H9 (cell line): ENCODE measurements at regions not wholly inside any gene's neighbourhood (a gene's known extent, or its start where the extent isn't known, plus 50 kb on each side); places are given as distances from the start of the nearest gene placed in this dataset.

Source experiments
- DNase-seq: peaks from one replicate; pipeline ENCODE4 v3.0.0-alpha.2; 2017
- H2AFZ ChIP-seq: one replicate; pipeline ENCODE4 v1.6.1; 2013; ENCODE audit warnings: mild to moderate bottlenecking, low read length, control low read depth, moderate library complexity
- H2AK5ac ChIP-seq: 2 replicates; pipeline ENCODE4 v1.6.1; 2013; ENCODE audit warnings: low read length, control low read depth, mixed read lengths; ENCODE audit not compliant: insufficient read length
- H2BK120ac ChIP-seq: one replicate; pipeline ENCODE4 v1.6.1; 2013; ENCODE audit warnings: low read depth, mild to moderate bottlenecking, low read length, control low read depth, inconsistent platforms; ENCODE audit not compliant: poor library complexity, severe bottlenecking
- H2BK12ac ChIP-seq: 2 replicates; pipeline ENCODE4 v1.6.1; 2013; ENCODE audit warnings: low read length, control low read depth, mixed read lengths, low read depth; ENCODE audit not compliant: insufficient read length
- H2BK15ac ChIP-seq: 2 replicates; pipeline ENCODE4 v1.6.1; 2013; ENCODE audit warnings: low read depth, low read length, control low read depth
- H2BK20ac ChIP-seq: one replicate; pipeline ENCODE4 v1.6.1; 2013; ENCODE audit warnings: low read depth, mild to moderate bottlenecking, low read length, control low read depth, inconsistent platforms; ENCODE audit not compliant: poor library complexity, severe bottlenecking
- H2BK5ac ChIP-seq: 2 replicates; pipeline ENCODE4 v1.6.1; 2013; ENCODE audit warnings: low read length, control low read depth, mixed read lengths; ENCODE audit not compliant: insufficient read length
- H3K14ac ChIP-seq: 2 replicates; pipeline ENCODE4 v1.6.1; 2013; ENCODE audit warnings: low read length, control low read depth; ENCODE audit not compliant: insufficient read depth
- H3K18ac ChIP-seq: 2 replicates; pipeline ENCODE4 v1.6.1; 2013; ENCODE audit warnings: low read depth, mild to moderate bottlenecking, mixed read lengths, low read length, control low read depth; ENCODE audit not compliant: insufficient read length
- H3K23ac ChIP-seq: 2 replicates; pipeline ENCODE4 v1.6.1; 2013; ENCODE audit warnings: low read length, control low read depth, mixed read lengths, low read depth; ENCODE audit not compliant: insufficient read length
- H3K23me2 ChIP-seq: 2 replicates; pipeline ENCODE4 v1.6.1; 2013; ENCODE audit warnings: low read depth, mild to moderate bottlenecking, mixed read lengths, low read length, control low read depth; ENCODE audit not compliant: insufficient read length, poor library complexity, severe bottlenecking
- H3K27ac ChIP-seq: 2 replicates; pipeline ENCODE4 v1.5.1; 2013; ENCODE audit warnings: low read length, control low read depth, mixed read lengths, low read depth; ENCODE audit not compliant: insufficient read length
- H3K27me3 ChIP-seq: 2 replicates; pipeline ENCODE4 v1.6.1; 2013; ENCODE audit warnings: low read length, control low read depth, inconsistent platforms; ENCODE audit not compliant: insufficient read depth
- H3K4ac ChIP-seq: 2 replicates; pipeline ENCODE4 v1.6.1; 2013; ENCODE audit warnings: low read depth, mild to moderate bottlenecking, control low read depth, inconsistent platforms, low read length, moderate library complexity
- H3K4me1 ChIP-seq: 2 replicates; pipeline ENCODE4 v1.6.1; 2013; ENCODE audit warnings: low read length, control low read depth, inconsistent platforms; ENCODE audit not compliant: insufficient read depth
- H3K4me2 ChIP-seq: 2 replicates; pipeline ENCODE4 v1.6.1; 2013; ENCODE audit warnings: low read length, control low read depth, mixed read lengths; ENCODE audit not compliant: insufficient read length, insufficient read depth
- H3K56ac ChIP-seq: 2 replicates; pipeline ENCODE4 v1.6.1; 2013; ENCODE audit warnings: low read depth, mild to moderate bottlenecking, mixed read lengths, low read length, control low read depth; ENCODE audit not compliant: insufficient read length
- H3K79me1 ChIP-seq: 2 replicates; pipeline ENCODE4 v1.6.1; 2013; ENCODE audit warnings: low read depth, mild to moderate bottlenecking, moderate library complexity, low read length, control low read depth, inconsistent platforms; ENCODE audit not compliant: insufficient read depth, poor library complexity, severe bottlenecking
- H3K79me2 ChIP-seq: 2 replicates; pipeline ENCODE4 v1.6.1; 2013; ENCODE audit warnings: low read length, control low read depth, inconsistent platforms; ENCODE audit not compliant: insufficient read depth
- H3K9ac ChIP-seq: 2 replicates; pipeline ENCODE4 v1.6.1; 2013; ENCODE audit warnings: low read length, control low read depth, mixed read lengths; ENCODE audit not compliant: insufficient read length; ENCODE audit errors: extremely low read depth
- H3K9me3 ChIP-seq: one replicate; pipeline ENCODE4 v1.6.1; 2013; ENCODE audit warnings: low read depth, low read length, inconsistent platforms; ENCODE audit not compliant: control insufficient read depth
- H3T11ph ChIP-seq: one replicate; pipeline ENCODE4 v1.6.1; 2013; ENCODE audit warnings: mild to moderate bottlenecking, low read length, control low read depth, inconsistent platforms
- H4K20me1 ChIP-seq: one replicate; pipeline ENCODE4 v1.6.1; 2013; ENCODE audit not compliant: control insufficient read depth, insufficient read length, insufficient read depth
- H4K5ac ChIP-seq: 2 replicates; pipeline ENCODE4 v1.6.1; 2013; ENCODE audit warnings: low read depth, mild to moderate bottlenecking, mixed read lengths, low read length, control low read depth; ENCODE audit not compliant: insufficient read length
- H4K8ac ChIP-seq: replicated peaks from 2 replicates; pipeline ENCODE4 v1.6.1; 2013; ENCODE audit warnings: low read length, control low read depth, mixed read lengths, low read depth; ENCODE audit not compliant: insufficient read length
- H4K91ac ChIP-seq: 2 replicates; pipeline ENCODE4 v1.6.1; 2013; ENCODE audit warnings: low read depth, mild to moderate bottlenecking, moderate library complexity, mixed read lengths, low read length, control low read depth; ENCODE audit not compliant: insufficient read length
- H3K27ac Mint-ChIP-seq, 3 experiments: 2 replicates in 2 of 3; 3 replicates in 1 of 3; pipeline ENCODE4 v1.8.0; 2020 to 2021; ENCODE audit warnings: mixed read lengths in 3 of 3, mild to moderate bottlenecking in 1 of 3, moderate library complexity in 1 of 3
- H3K27me3 Mint-ChIP-seq: 2 replicates; pipeline ENCODE4 v1.8.0; 2021; ENCODE audit warnings: low read depth, mild to moderate bottlenecking, moderate library complexity, mixed read lengths
- H3K36me3 Mint-ChIP-seq, 3 experiments: 2 replicates in 2 of 3; 3 replicates in 1 of 3; pipeline ENCODE4 v1.8.0; 2020 to 2021; ENCODE audit warnings: low read depth in 3 of 3, mixed read lengths in 3 of 3; ENCODE audit not compliant: insufficient read depth in 1 of 3
- H3K4me1 Mint-ChIP-seq, 2 experiments: 2 replicates each; pipeline ENCODE4 v1.8.0; 2020; ENCODE audit warnings: mixed read lengths in 2 of 2
- H3K4me3 Mint-ChIP-seq, 2 experiments: 2 replicates in 1 of 2; 3 replicates in 1 of 2; pipeline ENCODE4 v1.8.0; 2020 to 2021; ENCODE audit warnings: mild to moderate bottlenecking in 2 of 2, mixed read lengths in 2 of 2, moderate library complexity in 1 of 2
- H3K9me3 Mint-ChIP-seq, 2 experiments: 2 replicates in 1 of 2; 3 replicates in 1 of 2; pipeline ENCODE4 v1.8.0; 2020; ENCODE audit warnings: mild to moderate bottlenecking in 2 of 2, mixed read lengths in 2 of 2, moderate library complexity in 1 of 2
- CTCF ChIP-seq: fragments of 200-600 bp; sonication (generic); conservative IDR thresholded peaks from 3 replicates; pipeline ENCODE4 v1.8.0; 2021; ENCODE audit warnings: antibody characterized with exemption, mild to moderate bottlenecking
- WGBS: extraction: QIAGEN DNeasy Blood & Tissue Kit; methylation state at CpG from one replicate; pipeline ENCODE4 v1.1.7; 2013; ENCODE audit warnings: missing lambda C conversion rate, low lambda C conversion rate, mixed read lengths; ENCODE audit not compliant: insufficient read length; ENCODE audit errors: extremely low coverage; 5-methylcytosine and 5-hydroxymethylcytosine counted together

GRCh38 chrX:10031746-10032145 is 64.6 kb downstream of the CLDN34 start:
- Histone ChIP-seq H3K23ac (no peak overlapping the region), H2BK15ac (no peak overlapping the region), H3K4me1 (no peaks in the 10 kb centered on the region; the same call in 1 of the 2 replicates), H3K9me3 (no peaks in the 10 kb centered on the region), H3K14ac (peak overlapping the region; percentile 16), H2BK5ac (no peak overlapping the region), H4K5ac (no peak overlapping the region), H4K8ac (no peak overlapping the region), H3K56ac (no peak overlapping the region), H3K23me2 (no peaks in the 10 kb centered on the region), H2BK12ac (no peak overlapping the region), H3K18ac (peak overlapping the region; percentile 43), H4K91ac (no peak overlapping the region), H3K4ac (no peak overlapping the region), H4K20me1 (no peaks in the 10 kb centered on the region), H3K9ac (no peak overlapping the region), H2BK20ac (no peak overlapping the region), H2BK120ac (no peak overlapping the region), H2AK5ac (no peak overlapping the region), H3K27ac (no peak overlapping the region), H3K79me1 (no peaks in the 10 kb centered on the region), H3K79me2 (peaks cover 4% of the 10 kb centered on the region; the same call in 1 of the 2 replicates), H3T11ph (no peak overlapping the region), H3K4me2 (no peak overlapping the region), H3K27me3 (no peaks in the 10 kb centered on the region), H2AFZ (no peak overlapping the region)
- no peak for TF ChIP-seq CTCF
- Mint-ChIP-seq H3K36me3 (peaks cover 7 to 17% (median 9%) of the 10 kb centered on the region in 3 experiments; a peak in 6 of 7 replicates), H3K27me3 (no peaks in the 10 kb centered on the region), H3K27ac (peak overlapping the region in 2 of 3 experiments; percentile 85 to 87; a peak in 4 of 7 replicates), H3K4me3 (no peak overlapping the region), H3K9me3 (peaks cover 30 to 31% of the 10 kb centered on the region in 2 experiments), H3K4me1 (peaks cover 15 to 18% of the 10 kb centered on the region in 2 experiments)
- WGBS: no CpG with 5 or more reads among the region's 9 CpGs
- DNase-seq: no peak
